Panc1 (cell line): ENCODE measurements at regions not wholly inside any gene's neighbourhood (a gene's known extent, or its start where the extent isn't known, plus 50 kb on each side); places are given as distances from the start of the nearest gene placed in this dataset.

Experiments used
- ATAC-seq: fragments of 200-7000 bp; cut with Tn5 transposase; 2 replicates; pipeline ENCODE4 v1.9.1; 2020; ENCODE audit warnings: mild to moderate bottlenecking, moderate library complexity
- BruUV-seq: library from RNA; stranded (reverse); fragments of 400-500 nt; replicated peaks from 2 replicates; lab custom pipeline; 2021; lab: Mats Ljungman, UMichigan
- CTCF ChIA-PET: fragments of 300-600 bp; sonication (Branson Sonifier 250); formaldehyde crosslinking; loops from one replicate; lab custom pipeline; 2022; ENCODE audit warnings: antibody characterized with exemption; lab: Charles Lee
- POLR2A ChIA-PET: fragments of 300-600 bp; sonication (Branson Sonifier 250); formaldehyde crosslinking; loops from one replicate; lab custom pipeline; 2022; ENCODE audit warnings: antibody characterized with exemption; lab: Charles Lee
- DNase-seq: peaks from one replicate; pipeline ENCODE4 v3.0.0-alpha.2; 2010; ENCODE audit warnings: low read depth, low spot score
- H3K27ac ChIP-seq: 2 replicates; pipeline ENCODE4 v1.5.1; 2011; ENCODE audit warnings: mild to moderate bottlenecking, low read length, inconsistent platforms
- H3K27me3 ChIP-seq: fragments of 200-500 bp; sonication (Bioruptor generic); 2 replicates; pipeline ENCODE4 v1.6.0; 2014; ENCODE audit warnings: low read length, inconsistent platforms; ENCODE audit not compliant: control insufficient read depth, insufficient read depth
- H3K36me3 ChIP-seq: fragments of 200-500 bp; sonication (Bioruptor generic); 2 replicates; pipeline ENCODE4 v1.5.1; 2014; ENCODE audit warnings: inconsistent platforms, mild to moderate bottlenecking, low read length, moderate library complexity; ENCODE audit not compliant: control insufficient read depth, insufficient read depth
- H3K4me1 ChIP-seq: 2 replicates; pipeline ENCODE4 v1.5.1; 2011; ENCODE audit warnings: inconsistent platforms, mild to moderate bottlenecking, low read length, moderate library complexity; ENCODE audit not compliant: control insufficient read depth, insufficient read depth
- H3K4me3 ChIP-seq, 2 experiments: 2 replicates each; pipeline ENCODE4 v1.5.1; 2011 to 2012; ENCODE audit warnings: low read depth in 2 of 2, low read length in 2 of 2, mild to moderate bottlenecking in 2 of 2, inconsistent platforms in 1 of 2, moderate library complexity in 1 of 2
- H3K9me3 ChIP-seq: fragments of 200-500 bp; sonication (Bioruptor generic); 2 replicates; pipeline ENCODE4 v1.5.1; 2014; ENCODE audit warnings: low read depth, mild to moderate bottlenecking, inconsistent platforms, low read length, moderate library complexity; ENCODE audit not compliant: control insufficient read depth, insufficient read depth
- POLR2AphosphoS5 ChIP-seq: IDR thresholded peaks from 2 replicates; pipeline ENCODE4 v1.6.1; 2012; ENCODE audit warnings: mild to moderate bottlenecking, low read depth, low read length, moderate library complexity
- SIN3A ChIP-seq: IDR thresholded peaks from 2 replicates; pipeline ENCODE4 v1.6.1; 2012; ENCODE audit warnings: low read depth, mild to moderate bottlenecking, low read length, moderate library complexity, borderline replicate concordance; ENCODE audit not compliant: insufficient read depth
- TCF7L2 ChIP-seq: IDR thresholded peaks from 2 replicates; pipeline ENCODE4 v1.6.1; 2011; ENCODE audit warnings: mild to moderate bottlenecking, low read depth, low read length, inconsistent platforms
- in situ Hi-C: cut with HindIII; loops from 2 replicates; pipeline ENCODE4 v1.10.0; 2016; ENCODE audit warnings: low sequenced_read_pairs, low pct_unique_long_range_greater_than_20kb
- intact Hi-C: fragments of 100-400 bp; cut with micrococcal nuclease; formaldehyde crosslinking; loops from one replicate; pipeline ENCODE4 v1.10.0; 2022; ENCODE audit not compliant: unreplicated experiment
- TF ChIP-seq, protein P1 (sequence below), 2 experiments: IDR thresholded peaks; 2 replicates each; pipeline ENCODE4 v1.6.1; 2011 to 2012; ENCODE audit warnings: low read depth in 2 of 2, control low read depth in 1 of 2, low read length in 1 of 2, mild to moderate bottlenecking in 1 of 2, moderate library complexity in 1 of 2; ENCODE audit not compliant: insufficient read depth in 1 of 2
- TF ChIP-seq, protein P2 (sequence below): fragments of 450-650 bp; IDR thresholded peaks from 2 replicates; pipeline ENCODE4 v1.5.1; 2017; ENCODE audit warnings: mild to moderate bottlenecking

DNA sequence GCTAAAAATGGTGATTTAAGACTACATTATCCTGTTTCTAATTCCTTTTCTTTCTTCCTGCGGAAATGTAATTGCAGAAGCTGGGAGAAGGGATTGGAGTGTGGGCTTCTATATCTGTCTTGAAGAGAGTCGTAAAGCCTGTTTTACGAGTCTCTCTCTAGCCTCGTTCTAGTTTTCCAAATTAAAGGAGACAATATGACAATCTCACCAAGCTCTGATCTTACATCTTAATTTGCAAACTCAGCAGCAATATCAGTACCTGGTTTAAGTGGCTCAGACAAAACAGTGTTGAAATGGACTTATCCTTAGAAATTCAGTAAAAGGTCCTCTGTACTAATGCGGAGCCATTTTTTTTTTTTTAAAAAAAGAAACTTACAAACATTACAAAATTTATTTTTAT, 349.5 kb upstream of the HAND2 start:
- no peaks in the 10 kb centered on the region for H3K4me1 ChIP-seq
- no peaks in the 10 kb centered on the region for H3K36me3 ChIP-seq
- ChIA-PET POLR2A (no interaction called here), CTCF (no interaction called here)
- no peaks in the 10 kb centered on the region for H3K9me3 ChIP-seq
- intact Hi-C loops (no loop called here), in situ Hi-C loops (no loop called here)
- H3K27me3 ChIP-seq = no peaks in the 10 kb centered on the region
- no TSS peak for BruUV-seq
- no peak for DNase-seq
- no peak overlapping the region for H3K4me3 ChIP-seq
- no peak overlapping the region for H3K27ac ChIP-seq
- TF ChIP-seq, protein P1, sequence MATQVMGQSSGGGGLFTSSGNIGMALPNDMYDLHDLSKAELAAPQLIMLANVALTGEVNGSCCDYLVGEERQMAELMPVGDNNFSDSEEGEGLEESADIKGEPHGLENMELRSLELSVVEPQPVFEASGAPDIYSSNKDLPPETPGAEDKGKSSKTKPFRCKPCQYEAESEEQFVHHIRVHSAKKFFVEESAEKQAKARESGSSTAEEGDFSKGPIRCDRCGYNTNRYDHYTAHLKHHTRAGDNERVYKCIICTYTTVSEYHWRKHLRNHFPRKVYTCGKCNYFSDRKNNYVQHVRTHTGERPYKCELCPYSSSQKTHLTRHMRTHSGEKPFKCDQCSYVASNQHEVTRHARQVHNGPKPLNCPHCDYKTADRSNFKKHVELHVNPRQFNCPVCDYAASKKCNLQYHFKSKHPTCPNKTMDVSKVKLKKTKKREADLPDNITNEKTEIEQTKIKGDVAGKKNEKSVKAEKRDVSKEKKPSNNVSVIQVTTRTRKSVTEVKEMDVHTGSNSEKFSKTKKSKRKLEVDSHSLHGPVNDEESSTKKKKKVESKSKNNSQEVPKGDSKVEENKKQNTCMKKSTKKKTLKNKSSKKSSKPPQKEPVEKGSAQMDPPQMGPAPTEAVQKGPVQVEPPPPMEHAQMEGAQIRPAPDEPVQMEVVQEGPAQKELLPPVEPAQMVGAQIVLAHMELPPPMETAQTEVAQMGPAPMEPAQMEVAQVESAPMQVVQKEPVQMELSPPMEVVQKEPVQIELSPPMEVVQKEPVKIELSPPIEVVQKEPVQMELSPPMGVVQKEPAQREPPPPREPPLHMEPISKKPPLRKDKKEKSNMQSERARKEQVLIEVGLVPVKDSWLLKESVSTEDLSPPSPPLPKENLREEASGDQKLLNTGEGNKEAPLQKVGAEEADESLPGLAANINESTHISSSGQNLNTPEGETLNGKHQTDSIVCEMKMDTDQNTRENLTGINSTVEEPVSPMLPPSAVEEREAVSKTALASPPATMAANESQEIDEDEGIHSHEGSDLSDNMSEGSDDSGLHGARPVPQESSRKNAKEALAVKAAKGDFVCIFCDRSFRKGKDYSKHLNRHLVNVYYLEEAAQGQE (IDR thresholded peaks at IDR 0.05; ENCODE audit: insufficient read depth in 1 of 2, low read depth in 2 of 2, low read length in 1 of 2) = no peak
- no peak for ATAC-seq

DNA sequence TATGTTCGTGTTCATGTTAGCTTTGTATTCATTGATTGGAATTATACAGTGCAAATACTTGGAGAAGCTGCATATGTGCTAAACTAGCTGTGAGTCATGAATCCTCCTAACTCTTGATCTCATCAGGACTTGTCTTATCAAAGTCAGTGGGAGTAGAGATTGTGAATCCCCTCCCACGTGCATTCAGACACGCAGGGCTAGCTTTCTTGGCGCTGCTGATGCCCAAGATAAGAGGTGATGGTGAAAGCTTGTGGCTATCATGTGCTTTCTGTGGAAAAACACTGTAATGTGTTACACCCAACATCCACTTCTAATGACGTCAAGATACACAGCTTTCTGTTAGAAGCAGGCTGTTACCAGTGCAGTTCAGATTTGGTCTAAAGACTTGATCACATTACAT, 348.7 kb upstream of the HAND2 start:
- no peak overlapping the region for H3K27ac ChIP-seq
- no peaks in the 10 kb centered on the region for H3K4me1 ChIP-seq
- in situ Hi-C loops = no loop called here
- no peaks in the 10 kb centered on the region for H3K9me3 ChIP-seq
- ATAC-seq = no peak
- H3K4me3 ChIP-seq = no peak overlapping the region
- H3K27me3 ChIP-seq = no peaks in the 10 kb centered on the region
- TF ChIP-seq POLR2AphosphoS5 (no peak), TCF7L2 (no peak), SIN3A (no peak)
- TF ChIP-seq, protein P1 (IDR thresholded peaks at IDR 0.05; ENCODE audit: insufficient read depth in 1 of 2, low read depth in 2 of 2, low read length in 1 of 2) = no peak
- TF ChIP-seq, protein P2, sequence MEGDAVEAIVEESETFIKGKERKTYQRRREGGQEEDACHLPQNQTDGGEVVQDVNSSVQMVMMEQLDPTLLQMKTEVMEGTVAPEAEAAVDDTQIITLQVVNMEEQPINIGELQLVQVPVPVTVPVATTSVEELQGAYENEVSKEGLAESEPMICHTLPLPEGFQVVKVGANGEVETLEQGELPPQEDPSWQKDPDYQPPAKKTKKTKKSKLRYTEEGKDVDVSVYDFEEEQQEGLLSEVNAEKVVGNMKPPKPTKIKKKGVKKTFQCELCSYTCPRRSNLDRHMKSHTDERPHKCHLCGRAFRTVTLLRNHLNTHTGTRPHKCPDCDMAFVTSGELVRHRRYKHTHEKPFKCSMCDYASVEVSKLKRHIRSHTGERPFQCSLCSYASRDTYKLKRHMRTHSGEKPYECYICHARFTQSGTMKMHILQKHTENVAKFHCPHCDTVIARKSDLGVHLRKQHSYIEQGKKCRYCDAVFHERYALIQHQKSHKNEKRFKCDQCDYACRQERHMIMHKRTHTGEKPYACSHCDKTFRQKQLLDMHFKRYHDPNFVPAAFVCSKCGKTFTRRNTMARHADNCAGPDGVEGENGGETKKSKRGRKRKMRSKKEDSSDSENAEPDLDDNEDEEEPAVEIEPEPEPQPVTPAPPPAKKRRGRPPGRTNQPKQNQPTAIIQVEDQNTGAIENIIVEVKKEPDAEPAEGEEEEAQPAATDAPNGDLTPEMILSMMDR = no peak
- ChIA-PET CTCF (no interaction called here), POLR2A (no interaction called here)
- H3K36me3 ChIP-seq = no peaks in the 10 kb centered on the region
- intact Hi-C loops = no loop called here
- DNase-seq = no peak
- BruUV-seq = no TSS peak
